ENCODE measurements at regions not wholly inside any gene's neighbourhood (a gene's known extent, or its start where the extent isn't known, plus 50 kb on each side); places are given as distances from the start of the nearest gene placed in this dataset.

GRCh38 chr11:15670520-15671070, 555.9 kb downstream of the INSC start:
- no peak for DNase-seq
- no peaks in the 10 kb centered on the region for H3K36me3 ChIP-seq (ENCODE audit: control insufficient read depth, insufficient read depth, low read length)
- H3K27me3 ChIP-seq (ENCODE audit: control insufficient read depth, insufficient read depth, low read length): no peaks in the 10 kb centered on the region
- WGBS (ENCODE audit: insufficient coverage): 47% methylated on average over 11 of the region's 12 CpGs
- no peak for ATAC-seq
- H3K27me3 Mint-ChIP-seq (ENCODE audit: low read depth in 2 of 2): peaks cover 0 to 3% of the 10 kb centered on the region in 2 donors
- no peak overlapping the region for H3K27ac ChIP-seq (ENCODE audit: low read length)
- H3K9me3 ChIP-seq (ENCODE audit: control insufficient read depth, insufficient read depth, low read length): no peaks in the 10 kb centered on the region
- peaks cover 0 to under 1% of the 10 kb centered on the region in 2 donors for H3K9me3 Mint-ChIP-seq
- intact Hi-C loops (cut with micrococcal nuclease): no loop called here
- H3K36me3 Mint-ChIP-seq: no peaks in the 10 kb centered on the region
- no peaks in the 10 kb centered on the region for H3K4me1 ChIP-seq (ENCODE audit: control insufficient read depth, insufficient read depth, low read length)
- no peak overlapping the region for H3K4me3 Mint-ChIP-seq
- H3K4me1 Mint-ChIP-seq: no peaks in the 10 kb centered on the region
- TF ChIP-seq CTCF (IDR thresholded peaks at IDR 0.05): no peak
- no peak overlapping the region for H3K4me3 ChIP-seq (ENCODE audit: low read length)
- H3K27ac Mint-ChIP-seq: no peak overlapping the region

DNA sequence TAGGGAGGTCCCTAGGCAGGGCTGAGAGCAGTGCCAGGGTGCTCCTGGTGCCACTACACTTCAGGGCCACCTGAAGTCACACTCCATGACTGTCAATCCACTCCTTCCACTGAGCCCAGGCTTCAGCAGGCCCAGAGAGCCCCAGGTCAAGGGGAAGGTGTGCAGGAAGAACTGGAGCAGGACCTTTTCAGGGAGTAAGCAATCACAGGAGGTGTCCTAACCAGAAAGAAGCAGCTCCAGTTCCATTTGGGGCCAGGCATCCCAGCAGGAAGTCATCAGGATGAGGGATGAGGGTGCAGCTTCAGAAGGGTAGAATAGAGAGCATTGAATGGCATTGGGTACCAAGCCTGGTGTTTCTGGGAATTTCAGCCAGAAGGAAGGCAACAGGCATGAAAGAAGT, 556.5 kb downstream of the INSC start:
- intact Hi-C loops (cut with micrococcal nuclease): no loop called here
- DNase-seq (no peak), ATAC-seq (no peak)
- peaks cover 0 to 2% of the 10 kb centered on the region in 2 donors for H3K9me3 Mint-ChIP-seq
- no peak overlapping the region for H3K27ac ChIP-seq (ENCODE audit: low read length)
- no peaks in the 10 kb centered on the region for H3K36me3 ChIP-seq (ENCODE audit: control insufficient read depth, insufficient read depth, low read length)
- no peak for TF ChIP-seq CTCF (IDR thresholded peaks at IDR 0.05)
- H3K27ac Mint-ChIP-seq: no peak overlapping the region
- H3K27me3 ChIP-seq (ENCODE audit: control insufficient read depth, insufficient read depth, low read length): no peaks in the 10 kb centered on the region
- no peaks in the 10 kb centered on the region for H3K4me1 ChIP-seq (ENCODE audit: control insufficient read depth, insufficient read depth, low read length)
- H3K4me3 ChIP-seq (ENCODE audit: low read length): no peak overlapping the region
- no peak overlapping the region for H3K4me3 Mint-ChIP-seq
- no peaks in the 10 kb centered on the region for H3K36me3 Mint-ChIP-seq
- no peaks in the 10 kb centered on the region for H3K9me3 ChIP-seq (ENCODE audit: control insufficient read depth, insufficient read depth, low read length)
- H3K27me3 Mint-ChIP-seq (ENCODE audit: low read depth in 2 of 2): no peaks in the 10 kb centered on the region
- H3K4me1 Mint-ChIP-seq: no peaks in the 10 kb centered on the region

- H3K4me1 Mint-ChIP-seq: no peaks in the 10 kb centered on the region
- intact Hi-C loops (cut with micrococcal nuclease): no loop called here
- H3K36me3 Mint-ChIP-seq: no peaks in the 10 kb centered on the region
- no peak overlapping the region for H3K4me3 Mint-ChIP-seq
- peaks cover 4 to 9% of the 10 kb centered on the region in 2 donors for H3K9me3 Mint-ChIP-seq
- ATAC-seq (no peak), DNase-seq (no peak)
- H3K9me3 ChIP-seq (ENCODE audit: control insufficient read depth, insufficient read depth, low read length): no peaks in the 10 kb centered on the region
- no peaks in the 10 kb centered on the region for H3K27me3 ChIP-seq (ENCODE audit: control insufficient read depth, insufficient read depth, low read length)
- H3K27ac Mint-ChIP-seq: no peak overlapping the region
- no peak overlapping the region for H3K27ac ChIP-seq (ENCODE audit: low read length)
- no peak for TF ChIP-seq CTCF (IDR thresholded peaks at IDR 0.05)
- 77% methylated on average over 3 of the region's 3 CpGs for WGBS (ENCODE audit: insufficient coverage)
- H3K36me3 ChIP-seq (ENCODE audit: control insufficient read depth, insufficient read depth, low read length): no peaks in the 10 kb centered on the region
- H3K4me3 ChIP-seq (ENCODE audit: low read length): no peak overlapping the region
- no peaks in the 10 kb centered on the region for H3K4me1 ChIP-seq (ENCODE audit: control insufficient read depth, insufficient read depth, low read length)
- H3K27me3 Mint-ChIP-seq (ENCODE audit: low read depth in 2 of 2): no peaks in the 10 kb centered on the region
Measured at GRCh38 chr11:15672825-15673224, 558.1 kb downstream of the INSC start.

- no peaks in the 10 kb centered on the region for H3K27me3 Mint-ChIP-seq (ENCODE audit: low read depth in 2 of 2)
- TF ChIP-seq CTCF (IDR thresholded peaks at IDR 0.05): no peak
- ATAC-seq (no peak), DNase-seq (no peak)
- no peaks in the 10 kb centered on the region for H3K36me3 Mint-ChIP-seq
- peaks cover 4 to 9% of the 10 kb centered on the region in 2 donors for H3K9me3 Mint-ChIP-seq
- H3K27ac Mint-ChIP-seq: no peak overlapping the region
- no peak overlapping the region for H3K4me3 Mint-ChIP-seq
- Histone ChIP-seq H3K9me3 (ENCODE audit: control insufficient read depth, insufficient read depth, low read length) (no peaks in the 10 kb centered on the region), H3K36me3 (ENCODE audit: control insufficient read depth, insufficient read depth, low read length) (no peaks in the 10 kb centered on the region), H3K27ac (ENCODE audit: low read length) (no peak overlapping the region), H3K27me3 (ENCODE audit: control insufficient read depth, insufficient read depth, low read length) (no peaks in the 10 kb centered on the region), H3K4me1 (ENCODE audit: control insufficient read depth, insufficient read depth, low read length) (no peaks in the 10 kb centered on the region), H3K4me3 (ENCODE audit: low read length) (no peak overlapping the region)
- intact Hi-C loops (cut with micrococcal nuclease): no loop called here
- H3K4me1 Mint-ChIP-seq: no peaks in the 10 kb centered on the region
Measured at GRCh38 chr11:15673408-15673831, 558.7 kb downstream of the INSC start.

Measured in natural killer cell (primary cell).